HG03175 (cell line): ENCODE measurements at regions not wholly inside any gene's neighbourhood (a gene's known extent, or its start where the extent isn't known, plus 50 kb on each side); places are given as distances from the start of the nearest gene placed in this dataset.

Source experiments
- ATAC-seq: cut with Tn5 transposase; IDR thresholded peaks from one replicate; pipeline ENCODE4 v1.9.1; 2021; ENCODE audit warnings: mild to moderate bottlenecking, moderate library complexity; ENCODE audit not compliant: unreplicated experiment

- ATAC-seq = no peak
Measured at GRCh38 chr2:120826716-120827410, 91.2 kb downstream of the GLI2 start.

- no peak for ATAC-seq
Measured at GRCh38 chr2:120828066-120828465, 92.4 kb downstream of the GLI2 start.

- no peak for ATAC-seq
Measured at GRCh38 chr2:120828829-120829632, 93.4 kb downstream of the GLI2 start.

- ATAC-seq = no peak
Measured at GRCh38 chr2:120829633-120830025, 94.0 kb downstream of the GLI2 start.

- no peak for ATAC-seq
Measured at GRCh38 chr2:120830096-120830830, 94.6 kb downstream of the GLI2 start.

- ATAC-seq = no peak
Measured at GRCh38 chr2:120831086-120831485, 95.4 kb downstream of the GLI2 start.

GRCh38 chr2:120831891-120832290 lies 96.2 kb downstream of the GLI2 start:
- no peak for ATAC-seq

GRCh38 chr2:120832296-120833070 lies 96.8 kb downstream of the GLI2 start:
- ATAC-seq = no peak

GRCh38 chr2:120833127-120833675 lies 97.5 kb downstream of the GLI2 start:
- ATAC-seq = no peak

- no peak for ATAC-seq
Measured at GRCh38 chr2:120834206-120834605, 98.5 kb downstream of the GLI2 start.

- ATAC-seq = no peak
Measured at GRCh38 chr2:120836281-120836680, 100.6 kb downstream of the GLI2 start.

GRCh38 chr2:120840795-120841487 lies 105.3 kb downstream of the GLI2 start:
- ATAC-seq = no peak

- no peak for ATAC-seq
Measured at GRCh38 chr2:120842456-120843439, 107.1 kb downstream of the GLI2 start.

- no peak for ATAC-seq
Measured at GRCh38 chr2:120844070-120844738, 108.5 kb downstream of the GLI2 start.

- no peak for ATAC-seq
Measured at GRCh38 chr2:120845277-120845676, 109.6 kb downstream of the GLI2 start.

GRCh38 chr2:120846406-120847095 lies 110.9 kb downstream of the GLI2 start:
- no peak for ATAC-seq

GRCh38 chr2:120847700-120848321 lies 112.1 kb downstream of the GLI2 start:
- no peak for ATAC-seq
